H9 (cell line): ENCODE measurements at regions not wholly inside any gene's neighbourhood (a gene's known extent, or its start where the extent isn't known, plus 50 kb on each side); places are given as distances from the start of the nearest gene placed in this dataset.

Experiments used
- DNase-seq: peaks from one replicate; pipeline ENCODE4 v3.0.0-alpha.2; 2017
- H2AFZ ChIP-seq: one replicate; pipeline ENCODE4 v1.6.1; 2013; ENCODE audit warnings: mild to moderate bottlenecking, low read length, control low read depth, moderate library complexity
- H2AK5ac ChIP-seq: 2 replicates; pipeline ENCODE4 v1.6.1; 2013; ENCODE audit warnings: low read length, control low read depth, mixed read lengths; ENCODE audit not compliant: insufficient read length
- H2BK120ac ChIP-seq: one replicate; pipeline ENCODE4 v1.6.1; 2013; ENCODE audit warnings: low read depth, mild to moderate bottlenecking, low read length, control low read depth, inconsistent platforms; ENCODE audit not compliant: poor library complexity, severe bottlenecking
- H2BK12ac ChIP-seq: 2 replicates; pipeline ENCODE4 v1.6.1; 2013; ENCODE audit warnings: low read length, control low read depth, mixed read lengths, low read depth; ENCODE audit not compliant: insufficient read length
- H2BK15ac ChIP-seq: 2 replicates; pipeline ENCODE4 v1.6.1; 2013; ENCODE audit warnings: low read depth, low read length, control low read depth
- H2BK20ac ChIP-seq: one replicate; pipeline ENCODE4 v1.6.1; 2013; ENCODE audit warnings: low read depth, mild to moderate bottlenecking, low read length, control low read depth, inconsistent platforms; ENCODE audit not compliant: poor library complexity, severe bottlenecking
- H2BK5ac ChIP-seq: 2 replicates; pipeline ENCODE4 v1.6.1; 2013; ENCODE audit warnings: low read length, control low read depth, mixed read lengths; ENCODE audit not compliant: insufficient read length
- H3K14ac ChIP-seq: 2 replicates; pipeline ENCODE4 v1.6.1; 2013; ENCODE audit warnings: low read length, control low read depth; ENCODE audit not compliant: insufficient read depth
- H3K18ac ChIP-seq: 2 replicates; pipeline ENCODE4 v1.6.1; 2013; ENCODE audit warnings: low read depth, mild to moderate bottlenecking, mixed read lengths, low read length, control low read depth; ENCODE audit not compliant: insufficient read length
- H3K23ac ChIP-seq: 2 replicates; pipeline ENCODE4 v1.6.1; 2013; ENCODE audit warnings: low read length, control low read depth, mixed read lengths, low read depth; ENCODE audit not compliant: insufficient read length
- H3K23me2 ChIP-seq: 2 replicates; pipeline ENCODE4 v1.6.1; 2013; ENCODE audit warnings: low read depth, mild to moderate bottlenecking, mixed read lengths, low read length, control low read depth; ENCODE audit not compliant: insufficient read length, poor library complexity, severe bottlenecking
- H3K27ac ChIP-seq: 2 replicates; pipeline ENCODE4 v1.5.1; 2013; ENCODE audit warnings: low read length, control low read depth, mixed read lengths, low read depth; ENCODE audit not compliant: insufficient read length
- H3K27me3 ChIP-seq: 2 replicates; pipeline ENCODE4 v1.6.1; 2013; ENCODE audit warnings: low read length, control low read depth, inconsistent platforms; ENCODE audit not compliant: insufficient read depth
- H3K4ac ChIP-seq: 2 replicates; pipeline ENCODE4 v1.6.1; 2013; ENCODE audit warnings: low read depth, mild to moderate bottlenecking, control low read depth, inconsistent platforms, low read length, moderate library complexity
- H3K4me1 ChIP-seq: 2 replicates; pipeline ENCODE4 v1.6.1; 2013; ENCODE audit warnings: low read length, control low read depth, inconsistent platforms; ENCODE audit not compliant: insufficient read depth
- H3K4me2 ChIP-seq: 2 replicates; pipeline ENCODE4 v1.6.1; 2013; ENCODE audit warnings: low read length, control low read depth, mixed read lengths; ENCODE audit not compliant: insufficient read length, insufficient read depth
- H3K56ac ChIP-seq: 2 replicates; pipeline ENCODE4 v1.6.1; 2013; ENCODE audit warnings: low read depth, mild to moderate bottlenecking, mixed read lengths, low read length, control low read depth; ENCODE audit not compliant: insufficient read length
- H3K79me1 ChIP-seq: 2 replicates; pipeline ENCODE4 v1.6.1; 2013; ENCODE audit warnings: low read depth, mild to moderate bottlenecking, moderate library complexity, low read length, control low read depth, inconsistent platforms; ENCODE audit not compliant: insufficient read depth, poor library complexity, severe bottlenecking
- H3K79me2 ChIP-seq: 2 replicates; pipeline ENCODE4 v1.6.1; 2013; ENCODE audit warnings: low read length, control low read depth, inconsistent platforms; ENCODE audit not compliant: insufficient read depth
- H3K9ac ChIP-seq: 2 replicates; pipeline ENCODE4 v1.6.1; 2013; ENCODE audit warnings: low read length, control low read depth, mixed read lengths; ENCODE audit not compliant: insufficient read length; ENCODE audit errors: extremely low read depth
- H3K9me3 ChIP-seq: one replicate; pipeline ENCODE4 v1.6.1; 2013; ENCODE audit warnings: low read depth, low read length, inconsistent platforms; ENCODE audit not compliant: control insufficient read depth
- H3T11ph ChIP-seq: one replicate; pipeline ENCODE4 v1.6.1; 2013; ENCODE audit warnings: mild to moderate bottlenecking, low read length, control low read depth, inconsistent platforms
- H4K20me1 ChIP-seq: one replicate; pipeline ENCODE4 v1.6.1; 2013; ENCODE audit not compliant: control insufficient read depth, insufficient read length, insufficient read depth
- H4K5ac ChIP-seq: 2 replicates; pipeline ENCODE4 v1.6.1; 2013; ENCODE audit warnings: low read depth, mild to moderate bottlenecking, mixed read lengths, low read length, control low read depth; ENCODE audit not compliant: insufficient read length
- H4K8ac ChIP-seq: replicated peaks from 2 replicates; pipeline ENCODE4 v1.6.1; 2013; ENCODE audit warnings: low read length, control low read depth, mixed read lengths, low read depth; ENCODE audit not compliant: insufficient read length
- H4K91ac ChIP-seq: 2 replicates; pipeline ENCODE4 v1.6.1; 2013; ENCODE audit warnings: low read depth, mild to moderate bottlenecking, moderate library complexity, mixed read lengths, low read length, control low read depth; ENCODE audit not compliant: insufficient read length
- H3K27ac Mint-ChIP-seq, 3 experiments: 2 replicates in 2 of 3; 3 replicates in 1 of 3; pipeline ENCODE4 v1.8.0; 2020 to 2021; ENCODE audit warnings: mixed read lengths in 3 of 3, mild to moderate bottlenecking in 1 of 3, moderate library complexity in 1 of 3
- H3K27me3 Mint-ChIP-seq: 2 replicates; pipeline ENCODE4 v1.8.0; 2021; ENCODE audit warnings: low read depth, mild to moderate bottlenecking, moderate library complexity, mixed read lengths
- H3K36me3 Mint-ChIP-seq, 3 experiments: 2 replicates in 2 of 3; 3 replicates in 1 of 3; pipeline ENCODE4 v1.8.0; 2020 to 2021; ENCODE audit warnings: low read depth in 3 of 3, mixed read lengths in 3 of 3; ENCODE audit not compliant: insufficient read depth in 1 of 3
- H3K4me1 Mint-ChIP-seq, 2 experiments: 2 replicates each; pipeline ENCODE4 v1.8.0; 2020; ENCODE audit warnings: mixed read lengths in 2 of 2
- H3K4me3 Mint-ChIP-seq, 2 experiments: 2 replicates in 1 of 2; 3 replicates in 1 of 2; pipeline ENCODE4 v1.8.0; 2020 to 2021; ENCODE audit warnings: mild to moderate bottlenecking in 2 of 2, mixed read lengths in 2 of 2, moderate library complexity in 1 of 2
- H3K9me3 Mint-ChIP-seq, 2 experiments: 2 replicates in 1 of 2; 3 replicates in 1 of 2; pipeline ENCODE4 v1.8.0; 2020; ENCODE audit warnings: mild to moderate bottlenecking in 2 of 2, mixed read lengths in 2 of 2, moderate library complexity in 1 of 2
- CTCF ChIP-seq: fragments of 200-600 bp; sonication (generic); conservative IDR thresholded peaks from 3 replicates; pipeline ENCODE4 v1.8.0; 2021; ENCODE audit warnings: antibody characterized with exemption, mild to moderate bottlenecking
- WGBS: extraction: QIAGEN DNeasy Blood & Tissue Kit; methylation state at CpG from one replicate; pipeline ENCODE4 v1.1.7; 2013; ENCODE audit warnings: missing lambda C conversion rate, low lambda C conversion rate, mixed read lengths; ENCODE audit not compliant: insufficient read length; ENCODE audit errors: extremely low coverage; 5-methylcytosine and 5-hydroxymethylcytosine counted together

- WGBS: no CpG with 5 or more reads among the region's 3 CpGs
- H4K91ac ChIP-seq: no peak overlapping the region
- TF ChIP-seq CTCF: no peak
- no peak overlapping the region for H3K27ac Mint-ChIP-seq
- H3K14ac ChIP-seq: no peak overlapping the region
- no peak overlapping the region for H3K4me2 ChIP-seq
- no peak overlapping the region for H2BK20ac ChIP-seq
- H3K56ac ChIP-seq: no peak overlapping the region
- H2AFZ ChIP-seq: no peak overlapping the region
- H4K5ac ChIP-seq: no peak overlapping the region
- no peak overlapping the region for H3K27ac ChIP-seq
- H3K4me1 Mint-ChIP-seq: no peaks in the 10 kb centered on the region; a peak in 1 of 4 replicates
- H3K27me3 ChIP-seq: no peaks in the 10 kb centered on the region
- no peaks in the 10 kb centered on the region for H3K79me2 ChIP-seq
- no peaks in the 10 kb centered on the region for H3K23me2 ChIP-seq
- H3K4ac ChIP-seq: no peak overlapping the region
- no peak overlapping the region for H3K18ac ChIP-seq
- no peaks in the 10 kb centered on the region for H4K20me1 ChIP-seq
- H2BK12ac ChIP-seq: no peak overlapping the region
- H3K23ac ChIP-seq: no peak overlapping the region
- H2AK5ac ChIP-seq: no peak overlapping the region
- no peaks in the 10 kb centered on the region for H3K79me1 ChIP-seq
- H3K36me3 Mint-ChIP-seq: peaks cover 5 to 26% (median 21%) of the 10 kb centered on the region in 3 experiments
- peaks cover 32 to 34% of the 10 kb centered on the region in 2 experiments for H3K9me3 Mint-ChIP-seq
- H2BK120ac ChIP-seq: no peak overlapping the region
- H3K9me3 ChIP-seq: peaks cover 7% of the 10 kb centered on the region
- H3K4me3 Mint-ChIP-seq: no peak overlapping the region; a peak in 1 of 5 replicates
- no peaks in the 10 kb centered on the region for H3K4me1 ChIP-seq
- DNase-seq: no peak
- 0 out of 2 replicates have a peak, but pooled peaks cover 2% of the 10 kb centered on the region for H3K27me3 Mint-ChIP-seq
- no peak overlapping the region for H2BK15ac ChIP-seq
- H3K9ac ChIP-seq: no peak overlapping the region
- H3T11ph ChIP-seq: no peak overlapping the region
- no peak overlapping the region for H2BK5ac ChIP-seq
- no peak overlapping the region for H4K8ac ChIP-seq
Measured at GRCh38 chr18:75483662-75484061, 56.2 kb upstream of the SMIM21 start.
